ENCODE measurements at regions not wholly inside any gene's neighbourhood (a gene's known extent, or its start where the extent isn't known, plus 50 kb on each side); places are given as distances from the start of the nearest gene placed in this dataset.

DNA sequence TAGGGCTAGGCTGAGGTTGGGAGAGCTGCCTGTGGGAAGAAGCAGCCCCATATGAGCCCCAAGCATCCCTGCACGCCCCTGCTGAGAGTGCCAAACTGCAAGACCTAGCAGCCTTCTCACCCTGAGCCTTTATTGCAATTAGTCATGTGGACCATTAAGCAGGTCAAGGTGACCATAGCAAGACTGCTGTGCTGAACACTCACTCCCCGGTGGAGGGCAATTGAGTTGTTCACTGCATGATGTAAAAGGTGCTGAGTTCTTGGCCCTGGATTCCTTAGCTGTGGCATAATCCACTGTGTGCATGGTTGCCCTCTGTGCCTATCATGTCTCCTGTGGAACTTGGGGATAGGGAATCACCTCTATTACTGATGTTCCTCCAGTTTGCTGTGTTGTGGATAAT, 131.1 kb downstream of the FOXD1 start:
- H3K27ac ChIP-seq, result no peak overlapping the region
- no peak for TF ChIP-seq CTCF (conservative IDR thresholded peaks at IDR 0.05)
- no peak for TF ChIP-seq ZFX (IDR thresholded peaks at IDR 0.05)

- TF ChIP-seq ZFX (IDR thresholded peaks at IDR 0.05), result no peak
- no peak for TF ChIP-seq CTCF (conservative IDR thresholded peaks at IDR 0.05)
- H3K27ac ChIP-seq, result no peak overlapping the region
These were observed 134.0 kb downstream of the FOXD1 start for GRCh38 chr5:73314395-73315257.

GRCh38 chr5:73312872-73313510, 135.6 kb downstream of the FOXD1 start:
- TF ChIP-seq ZFX (IDR thresholded peaks at IDR 0.05) (no peak), CTCF (conservative IDR thresholded peaks at IDR 0.05) (no peak)

DNA sequence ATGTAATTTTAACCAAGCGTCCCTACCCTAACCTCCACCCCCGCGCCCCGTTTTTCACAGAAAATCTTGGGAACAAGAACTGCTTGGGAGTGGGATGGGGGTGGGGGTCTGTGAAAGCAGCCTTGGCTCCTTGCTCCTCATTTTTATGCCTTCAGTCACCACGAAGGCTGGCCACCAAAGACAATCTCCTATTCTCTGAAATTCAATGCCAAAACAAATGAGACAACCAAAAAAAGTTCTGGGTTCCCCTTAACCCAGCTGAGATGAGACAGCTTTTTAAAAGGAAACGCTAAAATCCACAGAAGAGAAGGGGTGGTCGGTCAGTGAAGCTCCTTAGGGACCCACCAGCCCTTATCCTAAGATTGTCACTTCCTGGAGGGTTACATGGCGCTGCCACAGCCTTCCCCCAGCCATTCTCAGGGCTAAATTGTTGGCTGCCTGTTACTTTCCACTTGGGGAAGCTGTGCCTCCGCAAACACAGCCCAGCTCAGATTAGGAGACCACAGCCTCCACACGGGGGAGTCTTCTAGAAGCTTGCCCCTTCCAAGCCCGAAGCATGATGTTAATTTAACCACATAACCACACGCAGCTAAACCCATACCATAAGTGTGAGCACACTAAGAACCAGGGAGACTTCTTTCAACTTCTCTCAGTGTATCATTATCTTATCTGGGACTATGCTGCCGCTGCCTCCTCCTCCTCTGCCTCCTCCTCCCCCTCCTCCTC, 136.3 kb downstream of the FOXD1 start:
- no peak for TF ChIP-seq CTCF (conservative IDR thresholded peaks at IDR 0.05)
- no peak for TF ChIP-seq ZFX (IDR thresholded peaks at IDR 0.05)
- no peak overlapping the region for H3K27ac ChIP-seq

More at GRCh38 chr5:73312872-73313510, 135.6 kb downstream of the FOXD1 start:
- no peak overlapping the region for H3K27ac ChIP-seq

DNA sequence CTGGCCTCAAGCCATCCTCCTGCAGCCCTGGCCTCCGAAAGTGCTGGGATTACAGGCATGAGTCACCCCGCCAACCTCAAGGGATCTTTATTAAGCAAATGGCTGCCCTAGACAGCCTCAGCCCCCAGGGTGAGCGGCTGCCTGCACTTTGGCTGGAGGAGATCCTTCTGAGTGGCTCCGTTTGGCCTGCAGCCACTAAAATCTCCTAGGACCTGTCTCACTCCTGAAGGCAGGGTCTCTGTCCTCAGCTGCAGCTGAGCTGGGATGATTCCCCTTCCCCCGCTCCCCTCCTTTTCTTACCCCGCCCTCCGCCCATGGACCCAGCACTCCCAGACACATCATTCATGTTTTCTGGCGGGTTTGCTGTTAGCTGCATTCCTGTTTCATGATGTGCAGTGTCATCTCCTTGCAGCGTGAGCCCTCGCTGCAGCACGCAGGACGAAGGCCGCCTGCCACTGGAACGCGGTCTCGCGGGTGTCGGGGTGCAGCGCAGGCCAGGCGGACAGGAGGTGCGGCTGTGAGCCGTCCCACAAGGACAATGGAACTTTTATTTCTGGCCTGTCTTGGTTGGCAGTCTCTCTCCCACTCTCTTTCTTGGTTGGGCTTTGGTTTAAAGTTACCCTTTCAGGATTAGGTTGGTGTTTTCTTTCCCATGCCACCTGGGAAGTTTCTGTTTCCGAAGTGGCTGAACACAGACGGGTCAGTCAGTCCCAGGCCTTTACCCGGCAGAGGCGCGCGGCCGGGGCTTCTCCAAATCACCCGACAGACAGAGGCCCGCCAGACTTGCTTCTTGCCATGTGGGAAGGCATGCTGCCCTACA, 137.1 kb downstream of the FOXD1 start:
- H3K27ac ChIP-seq, result no peak overlapping the region
- TF ChIP-seq CTCF (conservative IDR thresholded peaks at IDR 0.05) (no peak), ZFX (IDR thresholded peaks at IDR 0.05) (no peak)

- H3K27ac ChIP-seq, result no peak overlapping the region
- TF ChIP-seq CTCF (conservative IDR thresholded peaks at IDR 0.05) (no peak), ZFX (IDR thresholded peaks at IDR 0.05) (no peak)
These were observed 134.8 kb downstream of the TMEM174 start for GRCh38 chr5:73307645-73308355.
